ENCODE measurements at regions not wholly inside any gene's neighbourhood (a gene's known extent, or its start where the extent isn't known, plus 50 kb on each side); places are given as distances from the start of the nearest gene placed in this dataset.

- TF ChIP-seq, protein P1, sequence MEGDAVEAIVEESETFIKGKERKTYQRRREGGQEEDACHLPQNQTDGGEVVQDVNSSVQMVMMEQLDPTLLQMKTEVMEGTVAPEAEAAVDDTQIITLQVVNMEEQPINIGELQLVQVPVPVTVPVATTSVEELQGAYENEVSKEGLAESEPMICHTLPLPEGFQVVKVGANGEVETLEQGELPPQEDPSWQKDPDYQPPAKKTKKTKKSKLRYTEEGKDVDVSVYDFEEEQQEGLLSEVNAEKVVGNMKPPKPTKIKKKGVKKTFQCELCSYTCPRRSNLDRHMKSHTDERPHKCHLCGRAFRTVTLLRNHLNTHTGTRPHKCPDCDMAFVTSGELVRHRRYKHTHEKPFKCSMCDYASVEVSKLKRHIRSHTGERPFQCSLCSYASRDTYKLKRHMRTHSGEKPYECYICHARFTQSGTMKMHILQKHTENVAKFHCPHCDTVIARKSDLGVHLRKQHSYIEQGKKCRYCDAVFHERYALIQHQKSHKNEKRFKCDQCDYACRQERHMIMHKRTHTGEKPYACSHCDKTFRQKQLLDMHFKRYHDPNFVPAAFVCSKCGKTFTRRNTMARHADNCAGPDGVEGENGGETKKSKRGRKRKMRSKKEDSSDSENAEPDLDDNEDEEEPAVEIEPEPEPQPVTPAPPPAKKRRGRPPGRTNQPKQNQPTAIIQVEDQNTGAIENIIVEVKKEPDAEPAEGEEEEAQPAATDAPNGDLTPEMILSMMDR (IDR thresholded peaks at IDR 0.05): no peak
- no peak for TF ChIP-seq POLR2A (IDR thresholded peaks at IDR 0.05)
These were observed 115.4 kb downstream of the VPREB1 start for GRCh38 chr22:22360014-22360413.

Measured in adrenal gland (tissue), 5 donors.